ENCODE measurements at regions not wholly inside any gene's neighbourhood (a gene's known extent, or its start where the extent isn't known, plus 50 kb on each side); places are given as distances from the start of the nearest gene placed in this dataset.

GRCh38 chr22:26923531-26923930, 266.1 kb downstream of the MIAT start:
- TF ChIP-seq SRF (IDR thresholded peaks at IDR 0.05; ENCODE audit: low read depth, low read length) (no peak), JUN (IDR thresholded peaks at IDR 0.05; ENCODE audit: low read depth, low read length) (no peak), CTCF (IDR thresholded peaks at IDR 0.05; ENCODE audit: control extremely low read depth in 1 of 3, insufficient read depth in 1 of 3, low read depth in 1 of 3, low read length in 3 of 3) (no peak), SP4 (IDR thresholded peaks at IDR 0.05; ENCODE audit: low read length) (no peak), EZH2 (IDR thresholded peaks at IDR 0.05; ENCODE audit: low read depth, low read length, severe bottlenecking) (no peak), SIN3A (conservative IDR thresholded peaks at IDR 0.05 in 1 of 2, IDR thresholded peaks at IDR 0.05 in 1 of 2; ENCODE audit: low read depth in 1 of 2, low read length in 2 of 2) (no peak), MAX (IDR thresholded peaks at IDR 0.05) (no peak), PHF8 (conservative IDR thresholded peaks at IDR 0.05; ENCODE audit: low read depth, low read length) (no peak), POLR2A (IDR thresholded peaks at IDR 0.05; ENCODE audit: control extremely low read depth in 1 of 2, low read depth in 2 of 2, low read length in 2 of 2) (no peak), KDM5A (IDR thresholded peaks at IDR 0.05; ENCODE audit: low read length) (no peak), ZNF274 (IDR thresholded peaks at IDR 0.05; ENCODE audit: borderline replicate concordance, extremely low read depth, low read length) (no peak)

Data from H1 (cell line).